GM12865 (cell line): ENCODE measurements at regions not wholly inside any gene's neighbourhood (a gene's known extent, or its start where the extent isn't known, plus 50 kb on each side); places are given as distances from the start of the nearest gene placed in this dataset.

Experiments
- DNase-seq: peaks from one replicate; pipeline ENCODE4 v3.0.0; 2010; ENCODE audit warnings: low read depth
- H3K4me3 ChIP-seq: 2 replicates; pipeline ENCODE4 v1.5.1; 2011; ENCODE audit warnings: mild to moderate bottlenecking, low read depth, low read length, control low read depth
- CTCF ChIP-seq: IDR thresholded peaks from 2 replicates; pipeline ENCODE4 v1.5.1; 2011; ENCODE audit warnings: low read length, control low read depth, low read depth, inconsistent platforms; ENCODE audit not compliant: insufficient read depth; ENCODE audit errors: missing control alignments

GRCh38 chr1:112284796-112285195 lies 111.2 kb upstream of the CTTNBP2NL start:
- no peak for DNase-seq
- TF ChIP-seq CTCF = no peak
- no peak overlapping the region for H3K4me3 ChIP-seq

GRCh38 chr1:112285316-112285715 lies 110.7 kb upstream of the CTTNBP2NL start:
- TF ChIP-seq CTCF = no peak
- no peak for DNase-seq

GRCh38 chr1:112285746-112286145 lies 110.3 kb upstream of the CTTNBP2NL start:
- no peak overlapping the region for H3K4me3 ChIP-seq
- TF ChIP-seq CTCF = no peak
- DNase-seq = no peak

More at GRCh38 chr1:112285316-112285715, 110.7 kb upstream of the CTTNBP2NL start:
- H3K4me3 ChIP-seq = no peak overlapping the region

GRCh38 chr1:112296908-112297307 lies 99.1 kb upstream of the CTTNBP2NL start:
- no peak for TF ChIP-seq CTCF
- DNase-seq = peak; percentile 24
- H3K4me3 ChIP-seq = no peak overlapping the region

- no peak for DNase-seq
- TF ChIP-seq CTCF = no peak
Observed at GRCh38 chr1:112297536-112297935, 98.5 kb upstream of the CTTNBP2NL start.

GRCh38 chr1:112298558-112298957 lies 97.5 kb upstream of the CTTNBP2NL start:
- peak; percentile 42 for TF ChIP-seq CTCF
- H3K4me3 ChIP-seq = no peak overlapping the region
- DNase-seq = peak; percentile 49

More at GRCh38 chr1:112297536-112297935, 98.5 kb upstream of the CTTNBP2NL start:
- H3K4me3 ChIP-seq = no peak overlapping the region

- H3K4me3 ChIP-seq = no peak overlapping the region
- TF ChIP-seq CTCF = no peak
- DNase-seq = no peak
Observed at GRCh38 chr1:112304126-112304525, 91.9 kb upstream of the CTTNBP2NL start.
